Colon (tissue), 2 donors: ENCODE measurements at regions not wholly inside any gene's neighbourhood (a gene's known extent, or its start where the extent isn't known, plus 50 kb on each side); places are given as distances from the start of the nearest gene placed in this dataset.
"Not testable (repeated sequence)": the region's sequence is repeated elsewhere in the genome, so short reads cannot be mapped to it uniquely, and the experiment has no call there.

Experiments
- FAIRE-seq: peaks from 2 replicates; lab custom pipeline; 2012; peaks lifted over from hg19 to GRCh38; lab: Jason Lieb, UNC
- donor health status: control.
- donor health status: control.

DNA sequence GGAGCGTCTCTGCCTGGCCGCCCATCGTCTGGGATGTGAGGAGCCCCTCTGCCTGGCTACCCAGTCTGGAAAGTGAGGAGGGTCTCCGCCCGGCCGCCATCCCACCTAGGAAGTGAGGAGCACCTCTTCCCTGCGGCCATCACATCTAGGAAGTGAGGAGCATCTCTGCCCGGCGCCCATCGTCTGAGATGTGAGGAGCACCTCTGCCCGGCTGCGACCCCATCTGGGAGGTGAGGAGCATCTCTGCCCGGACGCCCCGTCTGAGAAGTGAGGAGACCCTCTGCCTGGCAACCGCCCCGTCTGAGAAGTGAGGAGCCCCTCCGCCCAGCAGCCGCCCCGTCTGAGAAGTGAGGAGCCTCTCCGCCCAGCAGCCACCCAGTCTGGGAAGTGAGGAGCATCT is 84.5 kb downstream of the IDS start:
- FAIRE-seq = not testable (repeated sequence)

- no peak for FAIRE-seq
Observed at GRCh38 chrX:149398027-149398426, 107.1 kb downstream of the IDS start.

GRCh38 chrX:149392921-149393320 is 112.2 kb downstream of the IDS start:
- FAIRE-seq = peak; percentile 21

GRCh38 chrX:149383852-149384251 is 121.3 kb downstream of the IDS start:
- FAIRE-seq = peak; percentile 47

GRCh38 chrX:149374751-149375150 is 130.4 kb downstream of the IDS start:
- no peak for FAIRE-seq

DNA sequence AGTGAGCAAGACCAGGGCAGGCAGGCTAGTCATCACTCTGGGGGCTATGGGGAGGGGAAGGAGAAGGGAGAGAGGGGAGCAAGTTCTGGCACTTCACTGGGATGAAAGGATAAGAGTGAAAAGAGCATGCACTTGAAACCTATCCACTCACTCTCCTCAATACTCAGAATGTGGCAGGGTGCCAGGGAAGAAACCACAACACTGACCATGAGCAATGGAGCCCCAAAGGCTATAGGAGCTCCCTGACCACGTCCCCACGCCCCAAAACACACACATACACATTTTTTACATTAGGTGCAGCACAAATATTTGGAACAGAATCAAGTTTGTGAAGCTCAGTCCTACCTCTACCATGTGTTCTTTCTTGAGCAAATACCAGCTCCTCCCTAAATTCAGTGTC is 132.2 kb downstream of the IDS start:
- no peak for FAIRE-seq

GRCh38 chrX:149371986-149372385 is 133.1 kb downstream of the IDS start:
- FAIRE-seq = no peak

GRCh38 chrX:149370097-149370496 is 135.0 kb downstream of the IDS start:
- no peak for FAIRE-seq

GRCh38 chrX:149365552-149365951 is 139.6 kb downstream of the IDS start:
- FAIRE-seq = no peak

GRCh38 chrX:149365061-149365460 is 140.0 kb downstream of the IDS start:
- no peak for FAIRE-seq

DNA sequence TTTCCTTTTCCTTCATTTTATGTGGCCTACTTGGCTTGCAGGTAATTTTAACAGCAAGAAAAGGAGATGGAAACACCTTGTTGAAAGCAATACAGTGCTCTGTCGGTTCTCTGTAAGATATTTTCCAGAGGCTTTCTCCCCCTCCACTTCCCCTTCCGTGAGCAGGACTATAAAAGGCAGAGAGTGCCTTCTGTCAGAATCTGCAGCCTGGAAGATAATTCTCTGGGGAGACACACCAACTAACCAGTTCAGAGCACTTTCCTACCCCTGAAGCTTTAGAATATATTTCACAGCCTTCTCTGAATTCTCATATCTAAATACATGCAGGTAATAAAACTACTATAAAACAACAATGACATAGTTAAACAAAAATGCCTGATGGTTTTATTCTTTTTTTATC is 141.1 kb downstream of the IDS start:
- FAIRE-seq = no peak

- no peak for FAIRE-seq
Observed at GRCh38 chrX:149346306-149346705, 158.8 kb downstream of the IDS start.

- FAIRE-seq = no peak
Observed at GRCh38 chrX:149322316-149322715, 182.8 kb downstream of the IDS start.

GRCh38 chrX:149313871-149314371 is 191.2 kb downstream of the IDS start:
- no peak for FAIRE-seq

DNA sequence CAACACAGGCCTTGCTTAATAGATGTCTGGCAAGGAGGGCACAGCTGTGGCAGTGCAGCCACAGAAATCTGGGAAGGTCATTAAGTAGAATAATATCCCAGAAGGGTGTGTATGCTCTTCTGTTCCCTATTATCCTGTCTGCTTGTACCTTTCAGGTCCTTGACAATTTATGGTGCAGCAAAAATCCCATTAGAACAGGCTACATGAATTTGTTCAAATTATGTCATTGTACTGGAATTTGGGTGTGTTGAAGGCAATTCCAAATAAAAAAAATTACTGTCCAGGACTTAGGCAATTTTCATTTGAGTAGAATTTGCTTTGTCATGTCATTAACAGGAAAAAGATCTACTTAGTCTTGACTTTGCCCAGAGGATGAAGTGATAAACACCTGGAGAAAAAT is 192.1 kb downstream of the IDS start:
- FAIRE-seq = peak; percentile 18

GRCh38 chrX:149312097-149312496 is 193.0 kb downstream of the IDS start:
- FAIRE-seq = no peak

DNA sequence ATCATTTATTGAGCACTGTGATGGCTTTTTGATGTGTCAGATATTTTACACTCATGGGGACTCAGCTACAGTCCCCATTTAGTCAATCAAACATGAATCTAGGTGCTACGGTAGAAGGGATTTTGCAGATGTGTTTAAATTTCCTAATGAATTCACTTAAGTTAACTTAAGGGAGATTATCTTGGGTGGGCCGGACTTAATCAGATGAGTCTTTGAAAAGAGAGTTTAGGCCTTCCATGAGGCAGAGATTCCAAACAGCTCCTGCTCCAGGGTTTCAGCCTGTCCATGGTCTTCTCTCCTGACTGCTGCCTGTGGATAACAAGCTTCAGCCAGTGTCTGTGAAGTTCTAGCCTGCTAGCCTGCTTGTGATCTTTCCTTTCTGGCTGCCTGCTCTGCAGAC is 202.4 kb downstream of the IDS start:
- FAIRE-seq = no peak

DNA sequence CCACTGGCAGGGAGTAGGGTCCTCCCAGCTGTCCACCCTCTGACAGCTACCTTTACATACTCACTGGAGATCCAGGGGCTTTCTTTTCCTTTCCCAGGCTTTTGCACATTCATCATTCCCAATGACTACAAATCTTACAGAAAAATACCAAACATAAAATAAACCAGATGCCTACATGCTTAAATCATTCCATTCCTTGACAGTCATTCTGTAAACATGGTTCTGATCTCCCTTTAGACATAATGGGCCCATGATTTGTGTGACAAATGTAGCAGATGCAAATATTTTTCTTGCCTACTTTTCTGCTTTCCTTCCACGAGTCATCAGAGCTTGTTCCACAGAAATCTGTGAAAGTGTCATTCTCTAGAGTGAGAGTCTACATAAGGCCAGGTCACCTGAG is 207.0 kb downstream of the IDS start:
- no peak for FAIRE-seq

- no peak for FAIRE-seq
Observed at GRCh38 chrX:149296092-149296491, 209.0 kb downstream of the IDS start.

GRCh38 chrX:149286940-149287349 is 218.2 kb downstream of the IDS start:
- no peak for FAIRE-seq

DNA sequence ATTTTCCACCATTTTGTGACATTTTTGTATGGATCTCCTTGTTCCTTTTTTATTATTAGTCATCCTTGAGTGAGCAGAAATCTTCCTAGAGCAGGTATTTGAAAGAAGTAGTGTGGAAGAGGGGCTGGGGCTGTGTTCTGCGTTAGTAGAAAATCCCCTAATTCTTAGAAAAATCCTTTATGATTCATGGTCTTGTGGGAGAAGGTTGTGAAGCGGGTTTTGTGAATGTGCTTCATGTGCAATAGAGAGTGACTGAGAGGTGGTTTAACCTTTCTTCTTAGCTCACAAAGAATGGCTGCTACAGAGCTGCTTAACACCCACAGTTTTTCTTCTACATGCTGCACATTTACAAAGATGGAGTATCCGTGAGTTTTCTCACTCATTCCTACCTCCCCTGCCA is 220.5 kb downstream of the IDS start:
- FAIRE-seq = no peak

GRCh38 chrX:149283853-149284252 is 221.3 kb downstream of the IDS start:
- peak; percentile 24 for FAIRE-seq

DNA sequence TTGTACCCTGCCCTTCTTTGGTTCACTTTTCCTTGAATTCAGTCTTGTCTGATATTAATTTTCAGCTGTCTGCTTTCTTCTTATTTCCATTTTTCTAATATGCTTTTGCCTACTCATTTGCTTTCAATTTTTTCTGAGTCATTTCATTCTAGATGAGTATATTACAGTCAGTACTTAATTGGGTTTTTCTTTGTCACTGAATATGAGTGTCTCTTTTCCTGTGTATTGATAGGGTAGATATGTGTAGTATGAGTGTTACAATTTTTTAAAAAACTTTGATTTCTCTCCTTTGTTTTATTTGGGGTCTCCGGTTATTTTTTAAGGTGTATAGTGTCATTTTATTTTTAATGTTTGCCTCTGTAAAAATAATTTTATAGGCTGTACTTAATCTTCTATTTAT is 222.2 kb downstream of the IDS start:
- FAIRE-seq = peak; percentile 92

- no peak for FAIRE-seq
Observed at GRCh38 chrX:149280011-149280410, 225.1 kb downstream of the IDS start.

DNA sequence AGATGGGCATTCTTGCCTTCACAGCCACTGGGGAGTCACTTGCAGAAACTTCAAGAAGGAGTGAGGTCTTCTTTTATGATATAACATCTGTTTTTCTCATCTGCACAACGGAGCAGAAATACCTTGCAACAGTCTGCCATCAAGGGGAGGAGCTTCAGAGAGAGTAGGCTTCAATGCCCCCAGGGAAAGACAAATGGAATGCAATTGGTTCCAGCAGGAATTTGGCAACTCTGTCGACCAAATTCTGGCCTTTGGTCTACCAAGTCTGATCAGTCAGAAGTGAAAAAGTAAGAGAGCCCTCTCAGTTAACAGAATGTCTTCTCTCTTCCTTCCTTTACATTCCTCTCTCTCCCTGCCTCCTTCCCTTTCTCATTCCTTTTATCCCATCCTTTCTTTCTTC is 229.3 kb downstream of the IDS start:
- FAIRE-seq = no peak
